GM19395 (cell line): ENCODE measurements at regions not wholly inside any gene's neighbourhood (a gene's known extent, or its start where the extent isn't known, plus 50 kb on each side); places are given as distances from the start of the nearest gene placed in this dataset.
A peak's percentile ranks its signal among the peaks of the same experiment; 100 is the strongest.
"Not testable (repeated sequence)": the region's sequence is repeated elsewhere in the genome, so short reads cannot be mapped to it uniquely, and the experiment has no call there.

Source experiments
- ATAC-seq: cut with Tn5 transposase; IDR thresholded peaks from one replicate; pipeline ENCODE4 v1.9.1; 2021; ENCODE audit warnings: mild to moderate bottlenecking, moderate library complexity; ENCODE audit not compliant: unreplicated experiment

- ATAC-seq, result no peak
Observed at GRCh38 chr13:111411919-111412650, 91.6 kb downstream of the TEX29 start.

- ATAC-seq, result no peak
Observed at GRCh38 chr13:111413407-111414187, 93.2 kb downstream of the TEX29 start.

GRCh38 chr13:111414341-111414740 lies 93.9 kb downstream of the TEX29 start:
- no peak for ATAC-seq

- no peak for ATAC-seq
Observed at GRCh38 chr13:111415246-111415645, 94.8 kb downstream of the TEX29 start.

GRCh38 chr13:111415765-111416164 lies 95.3 kb downstream of the TEX29 start:
- no peak for ATAC-seq

GRCh38 chr13:111418101-111418500 lies 97.7 kb downstream of the TEX29 start:
- ATAC-seq, result no peak

- ATAC-seq, result no peak
Observed at GRCh38 chr13:111420113-111420876, 99.9 kb downstream of the TEX29 start.

GRCh38 chr13:111421216-111421615 lies 100.8 kb downstream of the TEX29 start:
- no peak for ATAC-seq

- no peak for ATAC-seq
Observed at GRCh38 chr13:111422348-111422747, 101.9 kb downstream of the TEX29 start.

- ATAC-seq, result no peak
Observed at GRCh38 chr13:111423168-111423785, 102.8 kb downstream of the TEX29 start.

- ATAC-seq, result no peak
Observed at GRCh38 chr13:111424134-111424533, 103.7 kb downstream of the TEX29 start.

- no peak for ATAC-seq
Observed at GRCh38 chr13:111425326-111425725, 104.9 kb downstream of the TEX29 start.

GRCh38 chr13:111429064-111429558 lies 108.7 kb downstream of the TEX29 start:
- peak; percentile 56 for ATAC-seq

- no peak for ATAC-seq
Observed at GRCh38 chr13:111431206-111431605, 110.8 kb downstream of the TEX29 start.

GRCh38 chr13:111434578-111435159 lies 114.2 kb downstream of the TEX29 start:
- no peak for ATAC-seq

GRCh38 chr13:111436446-111436845 lies 116.0 kb downstream of the TEX29 start:
- ATAC-seq, result no peak

- ATAC-seq, result no peak
Observed at GRCh38 chr13:111437417-111437816, 117.0 kb downstream of the TEX29 start.

GRCh38 chr13:111437856-111438547 lies 117.6 kb downstream of the TEX29 start:
- no peak for ATAC-seq

- not testable (repeated sequence) for ATAC-seq
Observed at GRCh38 chr13:111440492-111440891, 120.0 kb downstream of the TEX29 start.

GRCh38 chr13:111443981-111444380 lies 123.5 kb downstream of the TEX29 start:
- ATAC-seq, result no peak
